LoVo (cell line): ENCODE measurements at regions not wholly inside any gene's neighbourhood (a gene's known extent, or its start where the extent isn't known, plus 50 kb on each side); places are given as distances from the start of the nearest gene placed in this dataset.

Experiments
- DNase-seq: peaks from one replicate; pipeline ENCODE4 v3.0.0-alpha.2; 2016; ENCODE audit warnings: low spot score

DNA sequence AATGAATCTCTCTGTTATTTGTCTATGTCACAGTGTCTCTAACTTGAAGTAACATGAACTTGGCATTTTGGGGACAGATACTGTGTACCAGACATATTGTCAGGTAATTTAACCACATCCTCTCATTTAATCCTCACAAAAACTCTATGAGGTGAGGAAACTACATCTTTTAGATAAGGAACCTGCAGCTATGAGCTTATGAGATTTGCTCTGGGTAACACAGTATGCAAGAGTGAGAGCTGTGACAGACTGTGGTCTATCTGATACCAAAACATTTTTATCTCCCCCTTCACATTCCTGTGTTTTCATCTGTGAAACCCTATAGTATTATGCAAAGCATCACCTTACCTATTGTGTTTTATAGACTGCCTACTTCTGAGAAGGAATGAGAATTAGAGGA lies 58.4 kb upstream of the HS3ST1 start:
- no peak for DNase-seq

- DNase-seq = no peak
Measured at GRCh38 chr4:11485926-11486325, 57.2 kb upstream of the HS3ST1 start.

GRCh38 chr4:11484531-11484930 lies 55.8 kb upstream of the HS3ST1 start:
- no peak for DNase-seq

DNA sequence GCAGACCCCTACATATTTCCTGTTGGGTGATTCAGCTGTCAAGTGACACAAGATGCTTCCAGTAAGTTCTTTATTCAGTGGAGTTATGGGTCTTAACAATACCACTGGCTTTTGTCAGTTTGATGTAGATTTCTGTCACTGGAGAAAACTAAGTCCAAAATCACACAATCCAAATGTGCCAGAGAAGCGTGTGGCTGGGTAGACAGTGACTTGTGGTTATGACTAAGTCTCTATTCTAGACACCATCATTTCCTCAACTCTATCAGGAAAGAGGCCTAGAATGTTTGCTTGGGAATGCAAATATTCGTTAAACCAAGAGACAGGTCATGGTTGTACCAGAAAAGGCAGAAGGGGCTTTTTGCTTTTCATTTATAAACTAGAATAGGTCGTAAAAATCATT lies 54.4 kb upstream of the HS3ST1 start:
- DNase-seq = no peak

DNA sequence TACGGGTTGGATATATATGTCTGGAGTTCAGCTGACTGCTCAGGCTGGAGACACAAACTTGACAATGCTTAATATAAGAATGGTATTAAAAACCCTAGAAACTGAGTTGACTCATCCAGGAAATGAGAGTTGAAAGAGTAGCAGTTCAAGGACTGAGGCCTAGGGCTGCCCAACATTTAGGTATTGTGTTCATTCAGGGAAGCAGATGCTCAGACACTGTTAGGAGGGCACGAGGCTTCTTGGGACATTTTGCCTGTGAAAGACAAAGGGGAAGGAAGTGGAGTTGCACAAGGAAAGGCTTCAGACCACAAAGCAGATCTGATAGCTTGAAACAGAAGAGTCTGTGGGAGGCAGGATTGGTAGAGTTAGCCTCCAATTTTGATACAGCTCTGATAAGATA lies 52.0 kb upstream of the HS3ST1 start:
- no peak for DNase-seq
